ENCODE measurements at regions not wholly inside any gene's neighbourhood (a gene's known extent, or its start where the extent isn't known, plus 50 kb on each side); places are given as distances from the start of the nearest gene placed in this dataset.

GRCh38 chr12:14191612-14192011, 173.9 kb upstream of the ATF7IP start:
- Mint-ChIP-seq H3K36me3 (ENCODE audit: insufficient read depth) (no peaks in the 10 kb centered on the region), H3K27me3 (peaks cover 6% of the 10 kb centered on the region), H3K4me1 (ENCODE audit: low read depth) (no peaks in the 10 kb centered on the region), H3K4me3 (ENCODE audit: low read depth) (no peak overlapping the region), H3K27ac (no peak overlapping the region), H3K9me3 (ENCODE audit: low read depth) (no peaks in the 10 kb centered on the region)
- no peak for TF ChIP-seq CTCF (IDR thresholded peaks at IDR 0.05; ENCODE audit: unreplicated experiment)
- no peak for DNase-seq (ENCODE audit: low spot score, unreplicated experiment)

GRCh38 chr12:14193639-14194038, 171.8 kb upstream of the ATF7IP start:
- Mint-ChIP-seq H3K27ac (no peak overlapping the region), H3K4me1 (ENCODE audit: low read depth) (no peaks in the 10 kb centered on the region), H3K27me3 (peaks cover 2% of the 10 kb centered on the region), H3K36me3 (ENCODE audit: insufficient read depth) (no peaks in the 10 kb centered on the region), H3K9me3 (ENCODE audit: low read depth) (peaks cover under 1% of the 10 kb centered on the region), H3K4me3 (ENCODE audit: low read depth) (no peak overlapping the region)
- TF ChIP-seq CTCF (IDR thresholded peaks at IDR 0.05; ENCODE audit: unreplicated experiment) = no peak
- no peak for DNase-seq (ENCODE audit: low spot score, unreplicated experiment)

- H3K27ac Mint-ChIP-seq = no peak overlapping the region
- H3K27me3 Mint-ChIP-seq = no peaks in the 10 kb centered on the region
- H3K36me3 Mint-ChIP-seq (ENCODE audit: insufficient read depth) = no peaks in the 10 kb centered on the region
- TF ChIP-seq CTCF (IDR thresholded peaks at IDR 0.05; ENCODE audit: unreplicated experiment) = no peak
- H3K4me1 Mint-ChIP-seq (ENCODE audit: low read depth) = peaks cover 1% of the 10 kb centered on the region
- no peak overlapping the region for H3K4me3 Mint-ChIP-seq (ENCODE audit: low read depth)
- peaks cover 3% of the 10 kb centered on the region for H3K9me3 Mint-ChIP-seq (ENCODE audit: low read depth)
- DNase-seq (ENCODE audit: low spot score, unreplicated experiment) = no peak
Measured at GRCh38 chr12:14194572-14194971, 170.9 kb upstream of the ATF7IP start.

GRCh38 chr12:14199455-14200198, 165.9 kb upstream of the ATF7IP start:
- H3K27me3 Mint-ChIP-seq = no peaks in the 10 kb centered on the region
- H3K9me3 Mint-ChIP-seq (ENCODE audit: low read depth) = peaks cover 18% of the 10 kb centered on the region
- no peak overlapping the region for H3K27ac Mint-ChIP-seq
- DNase-seq (ENCODE audit: low spot score, unreplicated experiment) = no peak
- peaks cover 1% of the 10 kb centered on the region for H3K36me3 Mint-ChIP-seq (ENCODE audit: insufficient read depth)
- H3K4me3 Mint-ChIP-seq (ENCODE audit: low read depth) = no peak overlapping the region
- no peak for TF ChIP-seq CTCF (IDR thresholded peaks at IDR 0.05; ENCODE audit: unreplicated experiment)
- peaks cover 9% of the 10 kb centered on the region for H3K4me1 Mint-ChIP-seq (ENCODE audit: low read depth)

GRCh38 chr12:14200598-14200997, 164.9 kb upstream of the ATF7IP start:
- TF ChIP-seq CTCF (IDR thresholded peaks at IDR 0.05; ENCODE audit: unreplicated experiment) = no peak
- H3K36me3 Mint-ChIP-seq (ENCODE audit: insufficient read depth) = peaks cover 1% of the 10 kb centered on the region
- H3K27me3 Mint-ChIP-seq = no peaks in the 10 kb centered on the region

More at GRCh38 chr12:14200598-14200997, 164.9 kb upstream of the ATF7IP start:
- H3K27ac Mint-ChIP-seq = no peak overlapping the region
- peaks cover 19% of the 10 kb centered on the region for H3K9me3 Mint-ChIP-seq (ENCODE audit: low read depth)
- H3K4me1 Mint-ChIP-seq (ENCODE audit: low read depth) = peaks cover 9% of the 10 kb centered on the region
- no peak for DNase-seq (ENCODE audit: low spot score, unreplicated experiment)
- no peak overlapping the region for H3K4me3 Mint-ChIP-seq (ENCODE audit: low read depth)

All from progenitor cell of endocrine pancreas (in vitro differentiated cells).